ENCODE measurements at regions not wholly inside any gene's neighbourhood (a gene's known extent, or its start where the extent isn't known, plus 50 kb on each side); places are given as distances from the start of the nearest gene placed in this dataset.
"Not testable (repeated sequence)": the region's sequence is repeated elsewhere in the genome, so short reads cannot be mapped to it uniquely, and the experiment has no call there.

DNA sequence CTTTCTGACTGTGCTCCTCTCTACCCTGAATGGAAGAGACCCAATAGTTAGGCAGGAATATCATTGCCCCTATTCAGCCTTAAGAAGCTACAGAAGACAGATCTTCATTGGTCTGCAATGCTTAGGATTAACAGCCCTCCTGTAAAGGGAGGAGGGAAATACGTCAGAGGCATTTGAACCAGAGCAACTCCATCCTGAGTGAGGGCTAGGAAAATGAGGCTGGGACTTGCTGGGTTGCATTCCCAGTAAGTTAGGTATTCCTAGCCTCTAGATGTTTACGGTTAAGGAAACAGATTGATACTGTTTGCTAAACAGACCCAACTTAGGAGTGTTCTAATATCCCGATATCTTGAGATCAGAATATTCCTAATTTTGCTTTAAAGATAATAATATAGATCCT is 63.5 kb downstream of the PCDH18 start:
- no peak for FAIRE-seq

DNA sequence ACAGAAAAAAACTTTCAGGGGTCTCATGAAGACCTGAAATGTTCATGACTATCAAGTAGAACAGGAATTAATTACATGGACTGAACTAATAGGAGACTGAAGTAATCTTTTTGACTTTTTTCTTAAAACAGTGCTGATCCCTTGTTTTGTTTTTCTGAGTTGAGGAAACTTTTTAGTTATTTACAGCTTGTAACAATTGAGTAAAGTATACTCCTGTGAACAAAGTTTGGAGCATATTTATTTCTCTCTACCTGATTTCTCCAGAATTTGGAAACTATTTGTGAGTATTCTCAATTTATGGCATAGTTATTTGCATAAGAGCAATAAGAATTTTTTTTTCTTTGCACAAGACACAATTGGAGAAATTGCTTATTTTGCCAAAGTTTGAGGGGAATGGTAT is 64.8 kb downstream of the PCDH18 start:
- FAIRE-seq, result no peak

DNA sequence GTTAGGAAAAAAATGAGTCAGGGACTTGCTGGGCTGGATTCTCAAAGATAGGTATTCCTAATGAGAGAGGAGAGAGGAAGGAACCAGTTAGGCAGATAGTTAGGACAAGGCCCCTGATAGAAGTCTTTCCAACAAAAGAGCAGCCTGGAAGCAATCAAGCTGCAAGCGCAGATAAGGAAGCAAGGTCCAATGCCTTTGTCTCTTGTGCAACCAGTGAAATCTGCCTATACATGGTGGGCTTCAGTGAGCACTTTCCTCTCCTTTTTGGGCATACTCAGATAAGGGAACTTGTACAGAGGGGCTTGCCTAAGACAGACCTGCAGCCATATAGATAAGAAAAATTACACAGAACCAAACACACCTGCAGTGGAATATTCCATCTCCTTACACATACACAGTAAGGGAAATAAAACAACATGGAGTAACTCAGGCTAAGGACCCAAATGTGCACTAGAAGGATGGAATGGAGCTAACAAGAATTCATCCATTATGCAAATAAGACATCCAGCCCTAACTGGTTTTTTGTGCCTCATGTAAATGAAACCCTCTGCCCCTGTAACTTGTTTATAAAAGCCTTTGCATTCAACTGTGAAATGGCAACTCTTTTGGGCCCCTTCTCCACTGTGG is 68.8 kb downstream of the PCDH18 start:
- no peak for FAIRE-seq

DNA sequence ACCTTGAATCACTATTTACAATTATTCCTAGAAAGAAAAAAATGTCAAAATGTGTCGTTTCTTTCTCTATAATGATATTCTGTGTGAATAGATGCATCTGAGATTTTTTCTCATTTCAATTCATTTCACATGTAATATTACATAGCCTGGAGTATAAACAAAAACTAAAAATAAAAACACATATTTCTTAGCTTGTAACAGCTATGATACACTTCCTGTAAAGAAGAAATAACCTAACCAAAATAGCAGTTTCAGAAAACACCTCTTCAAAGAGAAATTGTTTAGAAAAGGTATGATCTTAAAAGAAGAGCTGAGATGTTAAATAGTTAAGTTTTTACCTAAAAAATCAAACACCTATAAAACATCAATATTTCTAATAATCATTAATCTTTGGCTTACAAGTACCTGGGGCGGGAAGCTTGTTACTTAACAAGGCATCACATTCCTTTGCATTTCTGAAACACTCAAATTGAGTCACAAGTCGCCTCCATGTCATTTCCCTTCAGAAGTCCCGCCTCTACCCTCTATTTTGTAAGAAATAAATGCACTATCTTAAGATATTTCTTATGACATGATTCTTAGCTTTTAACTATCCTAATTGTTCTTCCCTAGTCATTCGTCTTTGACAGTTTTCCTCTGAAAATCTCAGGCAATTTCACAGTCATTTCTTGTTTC is 76.5 kb downstream of the PCDH18 start:
- FAIRE-seq, result peak; percentile 45

DNA sequence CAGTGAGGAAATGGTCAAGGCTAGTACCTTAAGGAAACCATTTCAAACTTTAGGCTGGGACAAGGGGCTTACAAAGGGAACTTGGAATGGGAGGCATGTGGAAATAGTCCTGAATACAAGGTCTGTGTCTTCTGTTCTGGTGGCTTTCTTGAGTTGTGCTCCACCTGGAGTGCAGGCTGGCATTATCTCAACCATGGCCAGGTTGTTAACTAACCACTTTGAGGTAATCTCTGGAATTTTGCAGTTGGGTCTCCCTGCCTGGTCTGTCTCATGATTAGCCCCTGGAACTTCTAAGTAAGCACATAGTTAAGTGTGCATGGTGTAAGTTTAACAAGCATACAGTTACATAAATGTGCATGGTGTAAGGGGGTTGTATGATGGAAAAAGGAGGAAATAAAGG is 77.5 kb downstream of the PCDH18 start:
- no peak for FAIRE-seq

GRCh38 chr4:137452799-137453198 is 79.5 kb downstream of the PCDH18 start:
- FAIRE-seq, result no peak

- FAIRE-seq, result no peak
These were observed 81.0 kb downstream of the PCDH18 start for GRCh38 chr4:137451172-137451825.

GRCh38 chr4:137448402-137448801 is 83.9 kb downstream of the PCDH18 start:
- FAIRE-seq, result no peak

- no peak for FAIRE-seq
These were observed 86.2 kb downstream of the PCDH18 start for GRCh38 chr4:137446071-137446470.

DNA sequence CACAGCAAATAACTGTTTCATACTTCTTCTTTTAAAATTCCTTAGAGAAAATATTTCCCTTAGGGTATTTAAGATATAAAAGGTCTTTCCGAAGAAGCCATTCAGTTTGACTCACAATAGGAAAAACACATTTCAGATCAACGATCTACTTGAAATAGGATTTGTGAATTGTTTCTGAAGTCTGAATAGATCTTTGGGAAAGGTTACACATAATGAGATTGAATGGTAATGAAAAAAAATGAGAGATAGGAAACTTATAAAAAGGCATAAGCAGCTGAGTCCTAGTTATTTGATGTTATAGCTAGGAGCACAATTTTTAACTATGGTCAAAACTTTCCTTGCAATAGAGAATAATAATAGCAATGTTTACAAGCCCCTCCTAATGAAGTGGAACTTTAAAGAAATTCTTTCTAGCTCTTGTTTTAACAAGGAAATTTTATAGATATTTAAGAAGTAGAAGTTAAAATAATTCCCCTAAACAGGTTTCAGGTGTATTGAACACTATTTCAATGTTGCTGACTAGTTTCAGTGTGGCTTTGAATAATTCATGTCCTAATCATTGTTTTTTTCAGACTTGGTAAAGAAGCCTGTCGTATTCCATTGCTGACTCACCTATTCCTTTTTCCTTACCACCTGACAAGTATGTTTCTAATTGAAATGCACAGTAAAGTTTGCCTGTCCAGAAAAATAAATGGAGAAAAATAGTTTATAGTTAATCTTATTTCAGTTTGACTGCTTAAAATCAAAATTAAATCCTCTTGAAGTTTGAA is 89.1 kb downstream of the PCDH18 start:
- FAIRE-seq, result no peak

GRCh38 chr4:137432446-137433311 is 99.6 kb downstream of the PCDH18 start:
- no peak for FAIRE-seq

- FAIRE-seq, result no peak
These were observed 102.1 kb downstream of the PCDH18 start for GRCh38 chr4:137430171-137430570.

DNA sequence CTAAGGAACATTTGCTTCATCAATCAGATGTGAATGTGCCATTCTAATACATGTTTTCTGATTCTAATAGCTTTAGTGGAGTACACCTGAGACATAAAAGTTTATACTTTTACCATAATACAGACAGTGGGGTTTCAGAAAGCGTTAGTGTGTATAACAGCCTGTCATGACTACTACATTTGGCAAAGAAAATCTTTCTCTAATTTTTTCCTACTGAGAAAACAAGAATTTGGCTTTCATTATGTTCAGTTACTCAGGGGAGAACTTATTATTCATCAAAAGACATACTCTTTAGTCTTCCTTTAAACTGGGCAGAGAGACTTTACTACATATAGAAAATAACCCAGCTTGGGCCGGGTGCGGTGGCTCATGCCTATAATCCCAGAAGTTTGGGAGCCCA is 104.9 kb downstream of the PCDH18 start:
- no peak for FAIRE-seq

DNA sequence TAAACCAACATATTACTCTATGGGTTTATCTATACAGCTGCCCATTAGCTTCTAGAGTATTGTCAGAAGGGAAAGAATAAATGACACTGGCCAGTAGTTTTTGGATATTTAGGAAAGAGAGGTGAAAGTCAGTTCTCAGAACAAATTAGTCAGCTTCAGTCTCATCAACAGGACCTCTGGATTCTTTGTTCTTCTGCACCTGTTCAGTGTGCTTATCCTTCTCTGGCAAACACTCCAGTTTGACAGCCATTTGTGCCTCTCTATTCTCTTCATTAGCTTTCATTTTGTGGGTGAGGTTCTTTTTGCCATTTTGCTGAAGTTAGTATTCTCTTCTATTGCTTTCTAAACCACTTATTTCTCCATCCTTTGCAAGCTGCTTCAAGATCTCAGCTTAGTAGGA is 107.0 kb downstream of the PCDH18 start:
- no peak for FAIRE-seq

GRCh38 chr4:137422666-137423065 is 109.6 kb downstream of the PCDH18 start:
- FAIRE-seq, result no peak

GRCh38 chr4:137421796-137422195 is 110.5 kb downstream of the PCDH18 start:
- FAIRE-seq, result no peak

DNA sequence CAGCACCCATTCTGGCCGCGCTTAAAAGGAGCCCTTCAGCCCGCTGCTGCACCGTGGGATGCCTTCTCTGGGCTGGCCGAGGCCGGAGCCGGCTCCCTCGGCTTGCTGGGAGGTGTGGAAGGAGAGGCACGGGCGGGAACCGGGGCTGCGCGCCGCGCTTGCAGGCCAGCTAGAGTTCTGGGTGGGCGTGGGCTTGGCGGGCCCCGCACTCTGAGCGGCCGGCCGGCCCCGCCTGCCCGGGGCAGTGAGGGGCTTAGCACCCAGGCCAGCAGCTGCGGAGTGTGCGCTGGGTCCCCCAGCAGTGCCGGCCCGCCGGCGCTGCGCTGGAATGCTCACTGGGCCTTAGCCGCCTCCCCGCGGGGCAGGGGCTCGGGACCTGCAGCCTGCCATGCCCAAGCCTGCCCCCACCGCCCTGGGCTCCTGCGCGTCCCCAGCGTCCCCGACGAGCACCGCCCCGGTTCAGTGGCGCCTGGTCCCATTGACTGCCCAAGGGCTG is 111.3 kb downstream of the PCDH18 start:
- FAIRE-seq, result no peak

DNA sequence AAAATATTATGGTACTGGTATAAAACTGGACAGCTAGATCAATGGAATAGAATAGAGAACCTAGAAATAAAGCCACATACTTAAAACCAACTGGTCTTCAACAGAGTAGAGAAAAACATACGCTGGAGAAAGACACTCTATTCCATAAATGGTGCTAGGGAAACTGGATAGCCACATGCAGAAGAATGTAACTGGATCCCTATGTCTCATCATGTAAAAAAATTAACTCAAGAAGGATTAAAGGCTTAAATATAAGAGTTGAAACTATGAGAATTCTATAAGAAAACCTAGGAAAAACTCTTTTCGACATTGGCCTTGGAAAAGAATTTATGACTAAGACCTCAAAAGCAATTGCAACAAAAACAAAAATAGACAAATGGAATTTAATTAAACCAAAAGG is 114.6 kb downstream of the PCDH18 start:
- FAIRE-seq, result no peak

DNA sequence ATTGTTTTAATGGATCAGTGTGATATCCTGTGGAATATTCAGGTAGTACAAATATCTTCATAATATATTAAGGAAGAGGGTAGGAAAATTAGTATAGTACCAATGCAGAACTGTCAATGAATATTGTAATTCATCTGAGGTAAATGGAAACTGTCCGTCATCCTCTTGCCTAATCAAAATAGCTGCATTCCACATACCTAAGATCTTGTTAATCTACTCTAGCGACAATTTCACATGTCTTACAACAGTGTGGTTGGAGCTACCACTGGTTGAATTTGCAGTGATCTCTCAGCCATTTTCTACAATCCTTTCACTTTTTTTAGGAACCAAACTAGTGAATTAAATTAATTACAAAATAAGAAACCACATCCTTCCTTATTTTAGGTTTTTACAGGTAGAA is 117.5 kb downstream of the PCDH18 start:
- FAIRE-seq, result no peak

DNA sequence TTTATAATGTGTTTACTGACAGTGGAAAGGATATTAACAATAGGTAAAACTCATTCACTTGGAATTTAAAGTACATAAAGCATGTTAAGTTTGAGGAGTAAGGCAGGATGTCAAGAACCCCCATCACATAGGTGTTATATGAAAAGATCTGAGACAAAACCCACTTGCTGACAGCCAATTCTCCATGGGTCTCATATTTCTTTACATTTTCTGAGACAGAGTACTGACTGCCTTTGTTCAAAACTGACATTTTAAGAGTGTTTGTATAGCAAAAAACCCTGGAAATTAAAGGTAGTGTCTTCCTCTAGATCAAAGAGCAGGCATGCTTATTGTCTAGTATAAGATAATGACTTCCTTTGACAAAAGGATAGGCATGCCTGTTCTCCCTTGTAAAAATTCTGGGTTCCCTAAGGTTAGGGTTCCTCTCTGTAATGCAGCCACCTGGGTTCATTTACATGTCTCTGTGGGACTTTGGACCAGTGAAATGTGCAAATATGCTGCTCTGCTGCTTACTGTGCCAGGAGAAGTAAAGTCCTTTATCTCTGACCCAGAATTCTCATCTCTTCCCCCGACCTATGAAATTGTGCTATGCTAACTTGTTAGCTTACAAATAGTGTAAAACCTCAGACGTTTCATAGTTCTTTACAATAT is 123.6 kb downstream of the PCDH18 start:
- no peak for FAIRE-seq

- not testable (repeated sequence) for FAIRE-seq
These were observed 126.5 kb downstream of the PCDH18 start for GRCh38 chr4:137405833-137406232.

- no peak for FAIRE-seq
These were observed 138.3 kb downstream of the PCDH18 start for GRCh38 chr4:137394018-137394417.
